ENCODE measurements at regions not wholly inside any gene's neighbourhood (a gene's known extent, or its start where the extent isn't known, plus 50 kb on each side); places are given as distances from the start of the nearest gene placed in this dataset.

DNA sequence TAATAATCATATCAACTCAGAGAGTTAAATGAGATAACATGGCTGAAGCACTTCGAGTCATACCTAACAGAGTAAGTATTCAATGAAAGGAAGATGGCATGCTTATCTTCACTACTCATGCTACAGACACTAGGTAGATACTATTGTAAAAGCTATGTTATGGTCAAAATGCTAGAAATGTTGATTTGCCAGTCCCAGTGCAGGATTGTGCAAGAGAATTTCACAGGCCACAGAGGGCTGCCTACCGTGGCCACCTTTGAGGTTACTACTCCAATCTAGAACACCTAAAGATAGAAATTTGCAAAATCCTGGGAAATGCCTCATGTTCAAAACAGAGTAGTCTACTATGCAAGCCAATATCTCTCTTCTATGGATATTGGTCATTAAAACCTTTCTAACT, 75.3 kb upstream of the PLEKHG7 start:
- Histone ChIP-seq H3K9ac (ENCODE audit: low read length) (no peak overlapping the region), H2AFZ (ENCODE audit: low read depth, low read length, poor library complexity, severe bottlenecking) (no peak overlapping the region)
- POLR2A ChIA-PET = no interaction called here

DNA sequence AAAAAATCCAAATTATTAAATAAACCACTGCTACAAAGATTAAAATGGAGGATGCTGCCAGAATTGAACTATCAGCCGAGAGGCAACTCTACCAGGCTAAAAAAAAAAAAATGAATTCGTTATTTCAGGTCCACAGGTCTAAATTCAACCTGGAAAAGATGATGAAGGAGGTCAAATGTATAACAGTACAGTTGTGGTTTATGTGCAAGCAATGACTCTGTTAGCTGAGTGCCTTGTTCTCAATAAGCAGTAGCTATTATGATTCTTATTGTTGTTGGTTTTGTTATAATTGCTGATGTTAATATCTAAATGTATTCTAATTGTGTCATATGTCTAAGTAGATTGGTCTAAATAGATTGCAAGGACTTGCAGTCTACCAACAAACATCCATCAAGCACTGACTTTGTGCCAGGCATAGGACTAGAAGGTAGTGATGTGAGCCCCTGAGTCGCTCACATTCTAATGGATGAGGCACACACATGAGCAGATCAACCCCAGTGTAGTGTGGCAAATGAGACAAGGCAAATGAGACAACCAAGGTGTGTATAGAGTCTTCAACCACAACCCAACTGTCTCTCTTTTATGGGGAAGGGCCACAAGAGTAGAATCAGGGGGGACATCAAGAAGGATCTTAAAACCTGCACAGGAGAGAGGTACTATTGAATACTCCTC, 77.0 kb upstream of the PLEKHG7 start:
- Histone ChIP-seq H3K9ac (ENCODE audit: low read length) (no peak overlapping the region), H3K9me3 (ENCODE audit: control insufficient read depth in 1 of 2, insufficient read depth in 1 of 2, low read depth in 1 of 2, low read length in 2 of 2) (no peaks in the 10 kb centered on the region), H2AFZ (ENCODE audit: low read depth, low read length, poor library complexity, severe bottlenecking) (no peak overlapping the region), H3K79me2 (ENCODE audit: insufficient read depth, low read length) (no peaks in the 10 kb centered on the region), H3K27ac (ENCODE audit: low read depth, low read length) (no peak overlapping the region), H3K4me3 (replicated peaks in 1 of 2; ENCODE audit: low read depth in 1 of 2, low read length in 2 of 2) (no peak overlapping the region), H3K9me2 (ENCODE audit: insufficient read depth) (no peaks in the 10 kb centered on the region), H3K27me3 (ENCODE audit: insufficient read depth, low read length) (no peaks in the 10 kb centered on the region), H4K20me1 (ENCODE audit: insufficient read depth) (no peaks in the 10 kb centered on the region), H3K4me1 (ENCODE audit: control insufficient read depth in 1 of 2, insufficient read depth in 2 of 2, low read length in 2 of 2) (peaks cover 0 to 9% of the 10 kb centered on the region in 2 experiments; a peak in 2 of 4 replicates), H3K36me3 (ENCODE audit: control insufficient read depth in 1 of 2, insufficient read depth in 2 of 2, low read length in 2 of 2) (no peaks in the 10 kb centered on the region), H3K4me2 (ENCODE audit: low read length) (no peak overlapping the region)
- TF ChIP-seq ELF1 (IDR thresholded peaks at IDR 0.05; ENCODE audit: borderline replicate concordance, low read depth) (no peak), CEBPB (IDR thresholded peaks at IDR 0.05; ENCODE audit: low read depth) (no peak), ZNF274 (IDR thresholded peaks at IDR 0.05; ENCODE audit: low read depth, low read length) (no peak), TCF7L2 (IDR thresholded peaks at IDR 0.05; ENCODE audit: borderline replicate concordance, extremely low read depth, insufficient read depth, insufficient read length) (no peak), ZFX (IDR thresholded peaks at IDR 0.05) (no peak)
- TF ChIP-seq, protein P1, sequence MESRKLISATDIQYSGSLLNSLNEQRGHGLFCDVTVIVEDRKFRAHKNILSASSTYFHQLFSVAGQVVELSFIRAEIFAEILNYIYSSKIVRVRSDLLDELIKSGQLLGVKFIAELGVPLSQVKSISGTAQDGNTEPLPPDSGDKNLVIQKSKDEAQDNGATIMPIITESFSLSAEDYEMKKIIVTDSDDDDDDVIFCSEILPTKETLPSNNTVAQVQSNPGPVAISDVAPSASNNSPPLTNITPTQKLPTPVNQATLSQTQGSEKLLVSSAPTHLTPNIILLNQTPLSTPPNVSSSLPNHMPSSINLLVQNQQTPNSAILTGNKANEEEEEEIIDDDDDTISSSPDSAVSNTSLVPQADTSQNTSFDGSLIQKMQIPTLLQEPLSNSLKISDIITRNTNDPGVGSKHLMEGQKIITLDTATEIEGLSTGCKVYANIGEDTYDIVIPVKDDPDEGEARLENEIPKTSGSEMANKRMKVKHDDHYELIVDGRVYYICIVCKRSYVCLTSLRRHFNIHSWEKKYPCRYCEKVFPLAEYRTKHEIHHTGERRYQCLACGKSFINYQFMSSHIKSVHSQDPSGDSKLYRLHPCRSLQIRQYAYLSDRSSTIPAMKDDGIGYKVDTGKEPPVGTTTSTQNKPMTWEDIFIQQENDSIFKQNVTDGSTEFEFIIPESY (IDR thresholded peaks at IDR 0.05; ENCODE audit: extremely low read depth, insufficient replicate concordance, low read length) = no peak
- TF ChIP-seq, protein P2, sequence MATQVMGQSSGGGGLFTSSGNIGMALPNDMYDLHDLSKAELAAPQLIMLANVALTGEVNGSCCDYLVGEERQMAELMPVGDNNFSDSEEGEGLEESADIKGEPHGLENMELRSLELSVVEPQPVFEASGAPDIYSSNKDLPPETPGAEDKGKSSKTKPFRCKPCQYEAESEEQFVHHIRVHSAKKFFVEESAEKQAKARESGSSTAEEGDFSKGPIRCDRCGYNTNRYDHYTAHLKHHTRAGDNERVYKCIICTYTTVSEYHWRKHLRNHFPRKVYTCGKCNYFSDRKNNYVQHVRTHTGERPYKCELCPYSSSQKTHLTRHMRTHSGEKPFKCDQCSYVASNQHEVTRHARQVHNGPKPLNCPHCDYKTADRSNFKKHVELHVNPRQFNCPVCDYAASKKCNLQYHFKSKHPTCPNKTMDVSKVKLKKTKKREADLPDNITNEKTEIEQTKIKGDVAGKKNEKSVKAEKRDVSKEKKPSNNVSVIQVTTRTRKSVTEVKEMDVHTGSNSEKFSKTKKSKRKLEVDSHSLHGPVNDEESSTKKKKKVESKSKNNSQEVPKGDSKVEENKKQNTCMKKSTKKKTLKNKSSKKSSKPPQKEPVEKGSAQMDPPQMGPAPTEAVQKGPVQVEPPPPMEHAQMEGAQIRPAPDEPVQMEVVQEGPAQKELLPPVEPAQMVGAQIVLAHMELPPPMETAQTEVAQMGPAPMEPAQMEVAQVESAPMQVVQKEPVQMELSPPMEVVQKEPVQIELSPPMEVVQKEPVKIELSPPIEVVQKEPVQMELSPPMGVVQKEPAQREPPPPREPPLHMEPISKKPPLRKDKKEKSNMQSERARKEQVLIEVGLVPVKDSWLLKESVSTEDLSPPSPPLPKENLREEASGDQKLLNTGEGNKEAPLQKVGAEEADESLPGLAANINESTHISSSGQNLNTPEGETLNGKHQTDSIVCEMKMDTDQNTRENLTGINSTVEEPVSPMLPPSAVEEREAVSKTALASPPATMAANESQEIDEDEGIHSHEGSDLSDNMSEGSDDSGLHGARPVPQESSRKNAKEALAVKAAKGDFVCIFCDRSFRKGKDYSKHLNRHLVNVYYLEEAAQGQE (IDR thresholded peaks at IDR 0.05; ENCODE audit: low read depth) = no peak
- TF ChIP-seq, protein P3, sequence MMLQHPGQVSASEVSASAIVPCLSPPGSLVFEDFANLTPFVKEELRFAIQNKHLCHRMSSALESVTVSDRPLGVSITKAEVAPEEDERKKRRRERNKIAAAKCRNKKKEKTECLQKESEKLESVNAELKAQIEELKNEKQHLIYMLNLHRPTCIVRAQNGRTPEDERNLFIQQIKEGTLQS (IDR thresholded peaks at IDR 0.05) = no peak
- RAD21 ChIA-PET (ENCODE audit: low non-redundant PET in 1 of 2, low total read pairs in 2 of 2, uncharacterized antibody in 2 of 2, unreplicated experiment in 2 of 2) = no interaction called here
- intact Hi-C loops (cut with micrococcal nuclease) = no loop called here
- CTCF ChIA-PET = no interaction called here
- BruUV-seq (replicated peaks) = no TSS peak
- DNase-seq (ENCODE audit: low read depth, low spot score) (no peak), ATAC-seq (no peak)
- POLR2A ChIA-PET = no interaction called here

More for the DNA sequence above, 75.3 kb upstream of the PLEKHG7 start:
- H3K4me3 ChIP-seq (replicated peaks in 1 of 2; ENCODE audit: low read depth in 1 of 2, low read length in 2 of 2) = no peak overlapping the region
- H3K36me3 ChIP-seq (ENCODE audit: control insufficient read depth in 1 of 2, insufficient read depth in 2 of 2, low read length in 2 of 2) = no peaks in the 10 kb centered on the region
- no peaks in the 10 kb centered on the region for H3K27me3 ChIP-seq (ENCODE audit: insufficient read depth, low read length)
- ATAC-seq = no peak
- peaks cover 0 to 9% of the 10 kb centered on the region in 2 experiments; a peak in 2 of 4 replicates for H3K4me1 ChIP-seq (ENCODE audit: control insufficient read depth in 1 of 2, insufficient read depth in 2 of 2, low read length in 2 of 2)
- H3K9me3 ChIP-seq (ENCODE audit: control insufficient read depth in 1 of 2, insufficient read depth in 1 of 2, low read depth in 1 of 2, low read length in 2 of 2) = no peaks in the 10 kb centered on the region
- no peak for DNase-seq (ENCODE audit: low read depth, low spot score)
- H3K27ac ChIP-seq (ENCODE audit: low read depth, low read length) = no peak overlapping the region
- H4K20me1 ChIP-seq (ENCODE audit: insufficient read depth) = no peaks in the 10 kb centered on the region
- intact Hi-C loops (cut with micrococcal nuclease) = no loop called here
- no peak overlapping the region for H3K4me2 ChIP-seq (ENCODE audit: low read length)
- TF ChIP-seq ELF1 (IDR thresholded peaks at IDR 0.05; ENCODE audit: borderline replicate concordance, low read depth) = no peak
- no peak for TF ChIP-seq JUND (IDR thresholded peaks at IDR 0.05)
- no peak for TF ChIP-seq EGR1 (IDR thresholded peaks at IDR 0.05; ENCODE audit: low read depth)
- TF ChIP-seq ZNF274 (IDR thresholded peaks at IDR 0.05; ENCODE audit: low read depth, low read length) = no peak
- no peak for TF ChIP-seq POLR2A (IDR thresholded peaks at IDR 0.05; ENCODE audit: borderline replicate concordance, extremely low read depth, insufficient read depth, insufficient read length)
- no peak for TF ChIP-seq SIN3A (IDR thresholded peaks at IDR 0.05; ENCODE audit: low read depth)
- CTCF ChIA-PET = no interaction called here
- no peaks in the 10 kb centered on the region for H3K79me2 ChIP-seq (ENCODE audit: insufficient read depth, low read length)
- RAD21 ChIA-PET (ENCODE audit: low non-redundant PET in 1 of 2, low total read pairs in 2 of 2, uncharacterized antibody in 2 of 2, unreplicated experiment in 2 of 2) = no interaction called here
- no TSS peak for BruUV-seq (replicated peaks)
- no peaks in the 10 kb centered on the region for H3K9me2 ChIP-seq (ENCODE audit: insufficient read depth)

All from HCT116 (cell line).